T-helper 9 cell (primary cell): ENCODE measurements at regions not wholly inside any gene's neighbourhood (a gene's known extent, or its start where the extent isn't known, plus 50 kb on each side); places are given as distances from the start of the nearest gene placed in this dataset.

Source experiments
- DNase-seq: peaks from one replicate; pipeline ENCODE4 v3.0.0-alpha.2; 2020

DNA sequence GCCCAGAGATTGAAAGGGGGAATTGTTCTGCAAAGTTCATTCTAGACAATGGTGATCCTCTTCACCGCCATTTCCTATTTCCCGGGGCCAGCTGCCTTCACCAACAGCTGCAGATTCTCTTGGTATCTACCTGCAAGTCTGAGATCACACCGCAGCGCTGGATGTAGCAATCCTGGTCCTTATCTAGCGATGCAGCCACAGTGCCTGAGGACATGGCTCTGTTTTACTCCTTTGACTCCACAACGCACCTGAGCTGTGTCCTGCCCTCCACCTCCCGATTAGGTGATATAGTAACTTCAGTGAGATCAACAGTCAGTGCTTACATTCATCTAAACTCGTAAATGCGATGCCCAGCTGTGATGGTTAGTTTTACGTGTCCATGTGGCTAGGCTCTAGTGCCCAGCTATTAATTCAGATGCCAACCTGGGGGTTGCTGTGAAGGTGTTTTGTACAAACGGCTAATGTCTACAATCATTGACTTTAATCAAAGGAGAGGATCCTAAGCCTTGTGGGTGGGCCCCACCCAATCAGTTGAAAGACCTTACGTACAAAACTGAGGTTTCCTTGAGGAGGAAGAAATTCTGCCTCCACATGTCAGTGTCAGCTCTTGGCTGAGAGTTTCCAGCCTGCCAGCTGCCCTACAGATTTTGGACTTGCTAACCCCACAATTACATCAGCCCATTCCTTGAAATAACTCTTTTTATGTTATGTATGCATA lies 189.8 kb downstream of the SH3BP4 start:
- no peak for DNase-seq

DNA sequence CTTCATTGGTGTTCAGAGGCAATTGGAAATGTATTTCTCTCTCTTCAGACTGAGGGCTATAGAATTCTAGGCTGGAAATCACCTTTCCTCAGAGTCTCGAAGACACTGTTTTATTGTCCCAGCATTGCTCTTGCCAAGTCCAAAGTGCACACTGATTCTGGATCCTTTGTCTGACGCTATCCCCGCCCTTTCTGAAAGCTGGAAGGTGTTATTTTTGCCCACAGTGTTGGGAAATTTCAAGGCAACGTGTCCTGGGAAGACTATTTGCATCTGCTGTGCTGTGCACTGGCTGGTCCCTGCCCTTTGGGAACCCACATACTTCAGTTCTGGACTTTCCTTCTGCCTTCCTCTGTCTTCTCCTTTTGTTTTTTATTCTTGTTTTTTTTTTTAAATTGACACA lies 190.8 kb downstream of the SH3BP4 start:
- no peak for DNase-seq

DNA sequence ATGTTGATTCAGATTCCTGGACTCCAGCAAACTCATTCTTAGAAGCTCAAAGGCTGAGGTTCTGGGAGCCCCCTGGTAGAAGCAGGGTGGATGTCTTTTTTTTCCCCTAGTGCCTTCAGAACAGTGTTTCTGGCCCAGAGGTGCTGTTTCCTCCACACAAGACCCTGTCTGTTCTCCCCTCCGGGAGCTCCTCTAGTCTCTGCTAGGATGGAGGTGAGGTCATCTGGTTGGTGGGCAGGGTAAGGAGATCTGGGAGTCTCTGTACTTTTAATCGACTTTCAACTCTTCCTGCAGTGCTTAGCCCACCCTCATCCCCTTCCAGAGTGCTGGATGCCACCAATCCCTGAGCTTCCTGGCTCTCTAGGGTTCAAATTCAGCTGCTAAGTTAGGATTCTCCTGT lies 192.0 kb downstream of the SH3BP4 start:
- no peak for DNase-seq

DNA sequence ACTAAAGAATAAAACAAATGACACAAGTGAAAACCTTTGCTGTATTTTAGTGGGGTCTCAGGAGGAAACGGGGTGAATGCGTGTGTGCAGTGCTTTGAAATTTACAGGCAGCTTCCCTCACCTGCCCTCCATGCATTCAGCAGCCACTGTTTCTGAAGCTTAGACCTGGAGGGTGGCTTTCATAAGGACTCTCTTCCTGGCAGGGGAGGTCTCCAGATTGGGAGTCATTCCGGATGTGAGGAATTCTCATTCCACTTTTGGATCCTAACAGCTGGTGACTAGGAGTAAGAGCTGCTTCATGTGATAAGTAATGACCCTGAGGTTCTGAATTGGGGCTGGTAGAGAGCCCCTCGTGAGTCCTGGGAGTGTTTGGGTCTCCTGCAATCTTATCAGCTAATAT lies 192.5 kb downstream of the SH3BP4 start:
- no peak for DNase-seq

DNA sequence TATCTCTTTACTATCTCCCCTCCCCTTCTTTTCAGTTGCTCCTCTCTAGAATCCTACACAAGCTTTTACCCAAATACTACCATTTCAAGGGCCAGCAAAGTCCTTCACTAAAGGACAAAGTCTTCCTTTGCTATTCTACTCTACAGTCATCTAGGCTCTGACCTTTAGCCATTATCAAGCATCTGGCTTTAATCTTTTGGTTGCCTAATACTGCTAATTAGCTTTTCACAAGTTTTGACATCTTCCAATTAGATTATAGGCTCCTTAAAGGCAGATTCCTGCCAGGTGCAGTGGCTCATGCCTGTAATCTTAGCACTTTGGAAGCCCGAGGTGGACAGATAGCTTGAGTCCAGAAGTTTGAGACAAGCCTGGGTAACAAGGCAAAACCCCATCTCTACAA lies 194.4 kb downstream of the SH3BP4 start:
- DNase-seq, result no peak

DNA sequence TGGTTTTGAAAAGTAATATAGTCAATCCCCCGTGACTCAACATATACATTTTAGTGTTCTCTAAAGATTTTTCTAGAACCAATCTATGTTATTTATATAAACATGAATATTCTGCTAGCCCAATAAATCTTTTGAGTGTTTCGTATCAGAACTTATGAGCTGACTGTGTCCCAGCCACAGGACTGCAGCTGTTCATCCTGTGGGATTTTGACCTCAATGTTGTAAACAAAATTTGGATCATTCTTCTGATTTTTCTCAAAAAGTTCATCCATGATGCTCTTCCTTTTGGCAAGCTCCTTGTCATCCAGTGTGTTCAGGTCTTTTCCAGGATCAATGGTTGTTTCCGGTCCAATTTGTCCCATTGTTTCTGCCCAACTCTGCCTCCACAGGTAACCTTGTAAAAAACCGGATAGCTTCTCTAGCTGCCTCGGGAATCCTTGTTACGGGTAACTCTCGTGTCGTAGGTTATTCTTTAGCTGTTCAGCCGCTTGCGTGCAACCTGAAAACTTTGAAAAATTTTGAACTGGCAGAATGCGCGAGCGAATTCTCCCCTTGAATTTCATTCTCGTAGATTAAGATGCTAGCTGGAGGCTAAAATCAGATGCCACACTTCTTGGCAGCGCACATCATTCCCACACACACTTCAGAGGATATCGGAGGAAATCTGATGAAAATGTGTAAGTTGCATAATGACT lies 195.2 kb downstream of the SH3BP4 start:
- no peak for DNase-seq

DNA sequence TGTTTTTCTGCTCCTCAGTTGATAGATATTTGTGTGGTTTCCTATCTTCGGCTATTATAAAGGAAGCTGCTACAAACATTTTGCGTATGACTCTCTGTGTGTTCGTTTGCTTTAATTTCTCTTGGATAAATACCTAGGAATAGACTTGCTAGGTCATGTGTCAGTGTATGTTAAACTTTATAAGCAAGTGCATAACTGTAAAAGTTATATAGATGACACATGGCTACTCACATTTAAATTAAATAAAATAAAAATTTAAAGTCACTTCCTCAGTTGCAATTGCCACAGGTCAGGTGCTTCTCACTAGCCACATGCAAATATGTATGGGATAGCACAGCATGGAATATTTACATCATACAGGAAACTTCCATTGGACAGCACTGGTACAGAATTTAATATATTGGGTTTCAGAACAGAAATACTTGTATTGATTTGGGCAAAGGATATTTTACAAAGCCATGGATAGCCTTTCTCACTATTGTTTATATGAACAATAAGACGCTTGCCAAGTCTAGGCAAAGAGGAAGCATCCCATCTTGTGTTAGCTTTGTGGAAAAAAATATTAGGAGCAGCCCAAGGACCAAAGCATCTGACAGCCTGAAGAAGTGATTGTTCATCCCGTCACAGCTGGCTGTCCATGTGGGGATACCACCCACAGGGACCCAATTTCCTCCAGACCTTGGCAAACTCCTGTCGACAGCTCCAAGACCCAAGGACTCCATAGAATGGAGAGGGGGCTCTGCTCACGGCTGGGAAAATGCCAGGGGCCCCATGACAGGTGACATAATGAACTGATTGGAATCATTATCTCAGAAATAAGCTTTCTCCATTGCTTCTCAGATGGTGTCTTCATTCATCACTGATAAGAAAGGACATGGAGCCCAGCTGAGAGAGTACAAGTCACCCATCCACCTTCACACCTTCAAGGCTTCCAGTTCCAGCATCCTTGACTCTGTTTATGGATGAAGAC lies 196.7 kb downstream of the SH3BP4 start:
- no peak for DNase-seq

DNA sequence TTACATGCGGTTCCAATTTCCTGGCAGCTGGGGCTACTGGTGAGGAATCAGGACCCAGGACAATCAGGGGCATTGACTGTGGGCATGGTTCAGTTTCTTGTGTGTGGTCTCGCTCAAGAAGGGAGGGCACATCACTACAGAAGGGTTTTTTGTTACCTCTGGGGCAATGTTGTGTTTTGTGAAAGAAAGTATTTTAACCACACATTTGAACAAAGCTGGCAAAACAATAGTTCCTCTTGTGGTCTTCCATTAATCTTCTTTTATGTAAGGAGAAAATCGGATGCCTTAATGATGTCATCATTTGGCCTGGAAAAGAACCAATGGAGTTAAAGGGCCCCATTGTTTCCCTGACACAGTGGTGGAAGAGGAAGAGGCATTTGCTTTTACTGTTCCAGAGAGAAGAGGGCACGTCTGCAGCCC lies 197.4 kb downstream of the SH3BP4 start:
- DNase-seq, result no peak

DNA sequence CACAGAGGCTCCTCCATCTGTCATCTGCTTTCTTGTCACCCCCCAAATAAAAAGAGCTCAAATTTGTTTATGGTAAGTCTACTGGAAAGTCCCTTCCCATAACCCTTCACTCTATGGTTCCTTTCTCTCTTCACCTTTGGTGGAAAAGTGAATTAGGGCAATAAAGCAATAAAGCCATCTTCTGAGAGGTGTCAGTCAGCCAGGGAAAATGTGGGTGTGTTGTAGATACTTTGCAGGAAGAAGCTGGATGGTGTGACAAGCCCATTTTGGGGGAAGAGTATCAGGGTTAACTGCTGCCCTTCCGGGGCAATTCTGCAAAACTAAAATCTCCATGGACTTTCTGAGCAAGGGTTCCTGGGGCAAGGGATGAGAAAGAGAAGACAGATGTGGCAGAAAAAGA lies 197.9 kb downstream of the SH3BP4 start:
- no peak for DNase-seq

DNA sequence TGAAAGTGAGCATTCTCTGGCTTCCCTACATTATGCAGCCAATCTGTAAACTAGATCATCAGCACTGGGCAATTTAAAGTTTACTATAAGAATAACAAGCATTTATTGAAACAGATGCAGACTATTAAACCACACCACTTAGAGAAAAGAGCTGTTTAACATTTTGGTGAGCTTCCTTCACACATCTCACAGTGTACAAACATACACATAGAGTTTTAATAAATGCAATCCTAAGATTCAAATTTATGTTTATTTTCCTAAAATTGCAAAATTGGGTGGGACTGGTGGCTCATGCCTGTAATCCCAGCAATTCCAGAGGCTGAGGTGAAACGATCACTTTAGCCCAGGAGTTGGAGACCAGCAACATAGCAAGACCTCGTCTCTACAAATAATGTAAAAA lies 199.3 kb downstream of the SH3BP4 start:
- no peak for DNase-seq

DNA sequence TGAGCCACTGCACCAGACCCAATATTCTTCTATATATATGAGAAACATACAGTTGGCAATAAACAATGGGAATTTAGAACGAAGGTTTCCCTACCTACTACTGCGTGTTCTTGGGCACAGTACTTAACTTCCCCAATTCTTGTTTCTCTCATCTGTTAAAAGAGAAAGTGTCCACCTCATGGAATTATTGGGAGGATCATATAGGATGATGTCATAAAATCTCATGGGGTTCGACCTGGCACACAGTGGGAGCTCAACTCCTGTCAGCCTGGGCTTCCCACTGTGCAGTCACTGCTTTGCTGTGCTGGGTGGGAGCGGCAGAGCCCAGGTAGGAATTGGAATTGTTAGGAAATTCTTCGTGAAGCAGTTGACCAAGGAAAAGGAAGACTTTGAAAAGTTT lies 203.3 kb downstream of the SH3BP4 start:
- no peak for DNase-seq

DNA sequence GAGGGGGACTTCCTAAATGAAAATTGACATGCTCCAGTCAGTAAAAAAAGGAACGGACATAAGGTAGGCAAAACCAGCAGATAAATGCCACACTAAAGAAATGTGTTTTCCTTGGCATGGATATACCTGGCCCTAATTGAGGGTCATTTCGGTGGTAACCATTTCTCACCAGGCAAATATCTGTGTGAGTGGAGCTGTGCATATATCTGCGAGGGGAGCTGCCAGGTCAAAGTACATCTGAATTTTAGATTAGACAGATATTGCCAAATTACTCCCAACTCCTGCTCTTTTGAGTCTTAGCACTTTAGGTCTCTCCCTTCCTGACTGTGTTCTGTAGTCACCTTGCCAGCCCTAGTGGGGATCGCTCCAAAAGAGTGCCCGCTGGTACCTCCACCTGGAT lies 204.2 kb downstream of the SH3BP4 start:
- DNase-seq, result no peak

DNA sequence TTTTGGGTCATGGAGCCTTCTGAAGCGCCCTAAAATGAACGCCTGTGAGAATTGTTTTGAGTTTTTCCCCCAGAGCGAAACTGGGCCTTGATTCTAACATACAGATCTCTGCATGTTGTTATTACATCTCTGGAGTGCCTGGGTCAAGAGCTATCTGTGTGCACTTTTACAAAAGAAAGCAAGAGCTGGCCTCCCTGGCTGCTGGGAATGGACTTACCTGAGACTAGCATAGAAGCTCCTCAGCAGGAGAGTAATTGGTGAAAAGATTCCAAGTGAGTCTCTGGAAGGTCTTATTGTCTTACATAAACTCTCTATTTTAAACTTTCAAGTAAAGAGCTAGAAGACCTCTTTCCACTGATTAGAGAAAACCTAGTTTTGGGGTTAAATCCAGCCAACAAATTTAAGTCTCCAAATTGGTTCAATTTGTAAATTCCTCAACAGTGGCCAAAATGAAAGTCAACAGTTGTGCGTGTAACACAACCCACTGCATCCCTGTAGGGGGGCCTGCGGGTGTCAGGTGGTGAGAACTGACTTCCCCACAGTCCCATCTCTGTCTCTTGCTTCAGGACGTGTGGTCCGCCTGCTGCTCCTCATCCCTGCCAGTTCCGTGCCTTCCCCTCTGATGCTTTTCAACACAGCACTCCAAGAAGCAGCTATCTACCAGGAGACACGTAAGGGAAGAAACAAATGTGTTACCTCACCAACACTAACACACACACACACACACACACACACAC lies 206.1 kb downstream of the SH3BP4 start:
- no peak for DNase-seq

DNA sequence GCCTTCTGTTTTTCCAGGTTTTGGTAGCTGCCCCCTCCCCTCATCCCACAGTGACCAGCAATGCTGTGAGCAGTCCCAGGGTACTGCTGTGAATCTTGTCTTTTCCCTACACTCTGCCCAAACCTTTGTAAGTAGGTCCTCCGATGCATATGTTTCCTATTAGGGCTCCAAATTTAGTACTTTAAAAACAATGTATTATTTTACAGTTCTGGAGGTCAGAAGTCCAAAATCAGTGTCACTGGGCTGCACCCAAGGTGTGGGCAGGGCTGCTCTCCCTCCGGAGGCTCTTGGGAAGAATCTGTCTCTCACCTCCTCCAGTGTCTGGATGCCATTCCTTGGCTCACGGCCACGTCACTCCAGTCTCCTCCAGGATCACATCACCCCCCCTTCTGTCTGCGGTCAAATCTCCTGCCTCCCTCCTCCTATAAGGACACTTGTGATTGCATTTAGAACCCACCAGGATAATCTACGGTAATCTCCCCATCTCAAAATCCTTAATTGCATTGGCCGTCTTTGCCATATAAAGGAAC lies 208.5 kb downstream of the SH3BP4 start:
- DNase-seq, result no peak

DNA sequence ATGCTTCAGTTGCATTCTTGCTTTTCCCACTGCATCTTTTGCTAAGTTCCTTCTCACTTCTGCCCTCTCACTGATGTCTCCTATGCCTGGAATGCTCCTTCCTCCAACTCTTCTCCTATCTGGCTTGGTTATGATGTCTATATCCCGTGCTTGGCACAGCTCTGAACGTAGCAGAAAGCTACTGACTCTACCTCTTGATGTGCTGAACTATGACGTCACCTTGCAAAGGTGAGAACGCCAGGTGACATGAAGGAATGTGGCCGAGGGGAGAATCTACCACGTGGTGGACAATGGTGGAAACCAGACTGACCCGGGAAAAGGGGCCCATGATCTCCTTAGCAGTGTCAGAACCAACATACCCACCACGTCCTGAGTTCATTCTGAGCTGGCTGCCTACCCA lies 209.7 kb downstream of the SH3BP4 start:
- DNase-seq, result no peak

DNA sequence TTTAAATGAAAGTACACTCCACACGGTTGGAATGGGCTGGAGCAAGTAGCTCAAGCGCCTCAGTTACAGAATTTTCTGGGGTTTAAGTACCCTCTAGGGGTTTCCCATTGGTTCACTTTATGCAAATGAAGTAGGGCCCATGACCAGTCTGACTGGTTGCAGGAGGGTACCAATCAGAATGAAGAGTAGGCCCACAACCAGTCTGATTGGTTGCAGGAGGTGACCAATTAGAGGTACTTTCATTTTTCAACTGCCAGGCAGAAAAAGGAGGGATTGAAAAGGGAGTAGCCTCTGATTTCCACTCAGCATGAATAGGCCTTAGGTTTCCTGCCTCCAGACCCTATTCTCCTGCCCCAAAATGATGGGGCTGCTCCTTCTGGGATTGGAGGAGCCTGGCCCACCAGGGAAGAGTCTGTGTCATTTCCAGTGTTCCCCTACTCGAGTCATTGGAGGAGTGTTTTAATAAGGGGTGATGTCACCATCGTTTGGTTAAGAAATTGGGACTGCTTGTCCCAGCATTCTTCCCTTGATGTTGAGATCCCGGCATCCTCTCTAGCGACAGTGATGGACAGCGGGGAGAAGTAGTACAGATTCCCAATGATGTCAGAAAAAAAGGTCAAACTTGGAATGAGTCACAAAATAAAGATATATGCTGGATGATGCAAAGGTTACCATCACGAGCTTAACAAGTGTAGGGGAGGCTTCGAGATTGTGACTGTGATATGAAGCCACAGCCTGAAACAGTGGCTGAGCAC lies 210.4 kb downstream of the SH3BP4 start:
- no peak for DNase-seq

DNA sequence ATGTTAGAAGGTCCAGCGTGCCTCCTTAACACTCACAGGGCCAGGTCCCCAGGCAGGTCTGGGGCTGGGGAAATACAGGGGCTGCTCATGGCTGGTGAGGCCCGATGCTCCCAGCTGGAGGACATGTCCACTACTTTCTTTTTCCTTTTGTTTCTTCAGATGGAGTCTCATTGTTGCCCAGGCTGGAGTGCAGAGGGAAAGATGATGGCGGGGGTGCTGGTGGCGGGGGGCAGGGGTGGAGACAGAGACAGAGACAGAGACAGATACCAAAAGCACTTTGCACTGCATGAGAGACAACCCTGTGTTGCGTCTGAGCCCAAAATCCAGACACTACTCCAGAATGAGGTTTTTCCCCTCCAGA lies 211.0 kb downstream of the SH3BP4 start:
- DNase-seq, result no peak

DNA sequence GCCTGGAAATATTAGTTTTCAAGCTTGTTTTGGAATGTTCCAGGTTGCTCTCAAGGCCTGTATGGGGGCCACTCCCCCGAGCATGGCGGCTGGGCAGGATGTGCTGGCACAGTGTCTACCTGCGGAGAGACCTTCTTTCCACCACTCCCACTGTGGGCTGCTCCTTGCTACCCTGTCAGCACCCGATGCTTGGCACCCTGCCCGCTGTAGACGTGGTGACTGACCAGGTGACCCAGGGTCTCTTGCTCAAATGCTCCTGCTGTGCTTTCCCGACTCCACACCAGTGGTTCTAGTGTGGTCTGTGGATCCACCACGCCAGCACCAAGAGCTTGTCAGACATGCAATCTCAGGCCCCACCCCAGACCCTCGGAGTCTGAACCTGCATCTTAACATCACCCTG lies 213.3 kb downstream of the SH3BP4 start:
- no peak for DNase-seq

DNA sequence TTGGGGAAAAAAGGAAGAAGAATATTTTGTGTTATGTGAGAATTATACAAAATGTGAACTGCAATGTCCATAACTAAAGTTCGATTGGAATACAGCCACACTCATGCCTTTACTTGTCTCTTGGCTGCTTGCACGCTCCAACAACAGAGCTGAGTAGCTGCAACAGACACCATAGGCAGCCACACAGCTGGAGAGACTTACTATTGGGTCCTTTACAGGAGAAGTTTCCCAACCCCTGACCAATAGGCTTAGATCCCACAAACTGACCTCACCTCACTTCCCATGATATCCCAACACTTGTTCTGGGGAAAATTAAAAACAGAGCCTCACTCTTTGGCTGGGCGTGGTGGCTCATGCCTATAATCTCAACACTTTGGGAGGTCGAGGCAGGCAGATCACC lies 213.8 kb downstream of the SH3BP4 start:
- no peak for DNase-seq

DNA sequence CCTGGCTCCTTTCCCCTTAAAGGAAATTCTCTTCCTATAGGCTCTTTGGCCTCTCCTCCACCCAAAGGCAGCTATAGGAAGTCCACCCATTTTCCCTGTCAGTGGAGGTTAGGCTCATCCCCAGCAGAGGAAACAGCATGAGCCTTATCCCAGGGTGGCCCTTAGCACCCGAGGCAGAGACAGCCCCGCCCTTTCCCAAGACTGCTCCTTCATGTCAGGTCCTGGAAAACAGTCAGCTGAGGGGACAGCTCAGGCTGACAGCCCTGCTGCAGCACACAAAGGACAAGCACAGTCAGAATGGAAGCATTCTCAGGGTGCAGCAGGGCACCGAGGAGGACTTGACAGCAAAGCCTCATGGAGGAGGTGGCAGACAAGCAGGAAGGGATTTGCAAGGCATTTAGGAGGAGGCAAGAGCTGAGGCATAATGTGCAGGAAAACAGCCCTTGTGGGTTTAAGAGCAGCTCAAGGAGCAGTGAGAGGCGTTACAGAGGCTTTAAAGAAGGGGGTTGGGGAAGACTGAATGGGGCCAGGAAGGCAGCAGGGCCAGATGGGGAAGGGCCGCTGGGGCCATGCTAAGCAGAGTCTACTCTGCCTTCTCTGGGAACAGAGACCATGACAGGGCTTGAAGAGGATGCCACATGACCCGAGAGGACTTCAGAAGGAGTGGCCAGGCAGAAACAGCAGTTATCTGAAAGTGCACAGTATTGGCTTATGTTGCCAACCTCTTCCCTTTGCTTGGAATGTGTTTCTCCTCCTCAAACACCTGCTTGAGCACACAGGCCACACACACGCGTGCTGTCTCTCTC lies 216.6 kb downstream of the SH3BP4 start:
- DNase-seq, result no peak

DNA sequence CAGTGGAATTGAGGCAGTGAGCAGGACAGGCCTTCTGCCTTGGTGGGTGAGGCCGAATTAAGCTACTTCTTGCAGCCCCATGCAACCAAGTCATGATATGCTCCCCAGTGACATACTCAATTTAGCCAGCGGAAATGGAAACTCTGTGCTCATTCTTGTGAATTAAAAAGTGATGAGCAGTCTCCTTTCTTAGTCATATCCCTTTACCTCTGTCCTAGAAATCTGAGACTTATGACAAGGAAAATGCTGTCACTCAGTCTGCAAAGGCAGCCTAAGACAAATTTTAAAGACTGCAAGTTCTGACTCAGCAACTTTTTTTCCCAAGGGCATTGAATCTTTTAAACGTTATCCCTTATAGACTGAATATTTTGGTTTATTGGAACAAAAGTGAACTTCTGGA lies 218.2 kb downstream of the SH3BP4 start:
- no peak for DNase-seq
